Retinal pigment epithelial cell (primary cell): ENCODE measurements at regions not wholly inside any gene's neighbourhood (a gene's known extent, or its start where the extent isn't known, plus 50 kb on each side); places are given as distances from the start of the nearest gene placed in this dataset.

Source experiments
- DNase-seq: peaks from one replicate; pipeline ENCODE4 v3.0.0-alpha.2; 2010; ENCODE audit warnings: low read depth
- H3K4me3 ChIP-seq: 2 replicates; pipeline ENCODE4 v1.5.1; 2011; ENCODE audit warnings: mild to moderate bottlenecking, low read length, control low read depth, moderate library complexity
- CTCF ChIP-seq: conservative IDR thresholded peaks from 2 replicates; pipeline ENCODE4 v1.5.1; 2011; ENCODE audit warnings: low read depth, low read length, control low read depth, inconsistent platforms

GRCh38 chr5:21164425-21164824, 1176.4 kb upstream of the CDH18 start:
- no peak for DNase-seq
- no peak for TF ChIP-seq CTCF
- H3K4me3 ChIP-seq: no peak overlapping the region

- no peak for DNase-seq
- no peak overlapping the region for H3K4me3 ChIP-seq
- no peak for TF ChIP-seq CTCF
Observed at GRCh38 chr5:21159510-21160059, 1171.6 kb upstream of the CDH18 start.

- no peak for DNase-seq
- no peak for TF ChIP-seq CTCF
- H3K4me3 ChIP-seq: no peak overlapping the region
Observed at GRCh38 chr5:21154526-21154925, 1166.5 kb upstream of the CDH18 start.

GRCh38 chr5:21152611-21153010, 1164.6 kb upstream of the CDH18 start:
- TF ChIP-seq CTCF: no peak

GRCh38 chr5:21145376-21145775, 1157.4 kb upstream of the CDH18 start:
- no peak overlapping the region for H3K4me3 ChIP-seq
- peak; percentile 11 for DNase-seq
- TF ChIP-seq CTCF: no peak

More at GRCh38 chr5:21152611-21153010, 1164.6 kb upstream of the CDH18 start:
- peak; percentile 95 for DNase-seq
- no peak overlapping the region for H3K4me3 ChIP-seq

- no peak for DNase-seq
- TF ChIP-seq CTCF: no peak
- no peak overlapping the region for H3K4me3 ChIP-seq
Observed at GRCh38 chr5:21143686-21144085, 1155.7 kb upstream of the CDH18 start.

- no peak for DNase-seq
- TF ChIP-seq CTCF: no peak
- no peak overlapping the region for H3K4me3 ChIP-seq
Observed at GRCh38 chr5:21142791-21143190, 1154.8 kb upstream of the CDH18 start.
